HL-60 (cell line): ENCODE measurements at regions not wholly inside any gene's neighbourhood (a gene's known extent, or its start where the extent isn't known, plus 50 kb on each side); places are given as distances from the start of the nearest gene placed in this dataset.

Source experiments
- GABPA ChIP-seq: IDR thresholded peaks from 2 replicates; pipeline ENCODE4 v1.6.1; 2012; ENCODE audit warnings: low read depth
- POLR2AphosphoS5 ChIP-seq: IDR thresholded peaks from 2 replicates; pipeline ENCODE4 v1.6.1; 2012; ENCODE audit warnings: low read depth
- TF ChIP-seq, protein P1 (sequence below): IDR thresholded peaks from one replicate; pipeline ENCODE4 v1.5.1; 2011; ENCODE audit warnings: low read length, control low read depth, inconsistent platforms; ENCODE audit not compliant: insufficient read depth

DNA sequence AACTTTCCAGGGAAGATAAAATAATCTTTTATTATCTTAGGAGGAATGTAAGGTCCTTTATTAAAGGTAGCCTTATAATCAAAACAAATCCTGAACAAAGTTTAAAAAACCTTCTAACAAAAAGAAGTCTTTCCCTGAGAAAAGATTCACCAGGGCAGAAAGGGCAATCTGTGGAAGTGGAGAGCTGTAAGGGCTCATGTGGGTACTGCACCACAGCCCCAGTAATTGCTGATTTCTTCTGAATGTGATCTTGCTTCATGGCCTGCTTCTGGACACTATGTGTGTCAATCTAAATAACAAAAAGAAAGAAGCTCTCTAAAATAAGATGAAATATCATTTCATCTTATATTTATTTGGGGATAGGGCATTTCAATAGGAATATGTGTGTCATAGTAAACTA is 1501.6 kb downstream of the OTOL1 start:
- TF ChIP-seq, protein P1, sequence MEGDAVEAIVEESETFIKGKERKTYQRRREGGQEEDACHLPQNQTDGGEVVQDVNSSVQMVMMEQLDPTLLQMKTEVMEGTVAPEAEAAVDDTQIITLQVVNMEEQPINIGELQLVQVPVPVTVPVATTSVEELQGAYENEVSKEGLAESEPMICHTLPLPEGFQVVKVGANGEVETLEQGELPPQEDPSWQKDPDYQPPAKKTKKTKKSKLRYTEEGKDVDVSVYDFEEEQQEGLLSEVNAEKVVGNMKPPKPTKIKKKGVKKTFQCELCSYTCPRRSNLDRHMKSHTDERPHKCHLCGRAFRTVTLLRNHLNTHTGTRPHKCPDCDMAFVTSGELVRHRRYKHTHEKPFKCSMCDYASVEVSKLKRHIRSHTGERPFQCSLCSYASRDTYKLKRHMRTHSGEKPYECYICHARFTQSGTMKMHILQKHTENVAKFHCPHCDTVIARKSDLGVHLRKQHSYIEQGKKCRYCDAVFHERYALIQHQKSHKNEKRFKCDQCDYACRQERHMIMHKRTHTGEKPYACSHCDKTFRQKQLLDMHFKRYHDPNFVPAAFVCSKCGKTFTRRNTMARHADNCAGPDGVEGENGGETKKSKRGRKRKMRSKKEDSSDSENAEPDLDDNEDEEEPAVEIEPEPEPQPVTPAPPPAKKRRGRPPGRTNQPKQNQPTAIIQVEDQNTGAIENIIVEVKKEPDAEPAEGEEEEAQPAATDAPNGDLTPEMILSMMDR: no peak
- TF ChIP-seq POLR2AphosphoS5 (no peak), GABPA (no peak)
